ENCODE measurements at regions not wholly inside any gene's neighbourhood (a gene's known extent, or its start where the extent isn't known, plus 50 kb on each side); places are given as distances from the start of the nearest gene placed in this dataset.

DNA sequence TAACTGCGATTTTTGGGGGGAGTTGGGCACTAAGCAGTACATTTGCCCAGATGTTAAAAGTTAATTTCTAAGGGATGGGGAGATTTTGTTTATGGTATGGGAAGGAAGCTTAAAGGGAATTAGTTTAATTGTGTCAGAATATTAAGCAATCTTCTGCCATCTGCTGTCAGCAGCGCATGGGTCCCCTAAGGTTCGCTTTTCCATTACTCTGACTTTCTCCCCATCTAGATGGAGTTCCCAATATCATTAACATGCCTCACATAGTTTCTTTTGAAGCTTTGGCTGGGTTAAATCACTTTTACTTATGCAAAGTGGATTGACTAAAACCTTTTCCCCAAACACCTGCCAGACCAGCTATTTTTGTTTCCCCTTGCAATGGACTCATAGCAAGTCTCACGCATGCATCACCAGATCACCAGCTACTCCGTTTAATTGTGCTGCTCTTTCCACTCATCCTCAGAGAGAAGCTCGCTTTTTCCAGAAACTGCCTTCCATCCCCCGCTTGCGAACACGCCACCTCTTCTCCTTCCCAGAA is 172.7 kb downstream of the FAT3 start:
- H3K4me3 Mint-ChIP-seq = no peak overlapping the region
- H3K9me3 Mint-ChIP-seq = no peaks in the 10 kb centered on the region; the same call in 2 of the 3 replicates
- Histone ChIP-seq H3K9me2 (ENCODE audit: insufficient read depth) (no peaks in the 10 kb centered on the region), H3F3A (replicated peaks; ENCODE audit: low read depth) (no peaks in the 10 kb centered on the region), H3K4me3 (no peak overlapping the region), H3K4me1 (ENCODE audit: insufficient read depth) (peaks cover 34% of the 10 kb centered on the region), H2AFZ (no peak overlapping the region), H3K79me2 (replicated peaks; ENCODE audit: insufficient read depth) (peaks cover 70% of the 10 kb centered on the region), H4K20me1 (replicated peaks; ENCODE audit: insufficient read depth) (0 out of 2 replicates have a peak, but pooled peaks cover 3% of the 10 kb centered on the region), H3K27ac (ENCODE audit: low read depth) (peak overlapping the region; percentile 64), H3K4me2 (peak overlapping the region; percentile 26; the same call in 1 of the 2 replicates), H3K27me3 (ENCODE audit: insufficient read depth) (no peaks in the 10 kb centered on the region), H3K36me3 (ENCODE audit: insufficient read depth) (no peaks in the 10 kb centered on the region)
- TF ChIP-seq, protein P1, sequence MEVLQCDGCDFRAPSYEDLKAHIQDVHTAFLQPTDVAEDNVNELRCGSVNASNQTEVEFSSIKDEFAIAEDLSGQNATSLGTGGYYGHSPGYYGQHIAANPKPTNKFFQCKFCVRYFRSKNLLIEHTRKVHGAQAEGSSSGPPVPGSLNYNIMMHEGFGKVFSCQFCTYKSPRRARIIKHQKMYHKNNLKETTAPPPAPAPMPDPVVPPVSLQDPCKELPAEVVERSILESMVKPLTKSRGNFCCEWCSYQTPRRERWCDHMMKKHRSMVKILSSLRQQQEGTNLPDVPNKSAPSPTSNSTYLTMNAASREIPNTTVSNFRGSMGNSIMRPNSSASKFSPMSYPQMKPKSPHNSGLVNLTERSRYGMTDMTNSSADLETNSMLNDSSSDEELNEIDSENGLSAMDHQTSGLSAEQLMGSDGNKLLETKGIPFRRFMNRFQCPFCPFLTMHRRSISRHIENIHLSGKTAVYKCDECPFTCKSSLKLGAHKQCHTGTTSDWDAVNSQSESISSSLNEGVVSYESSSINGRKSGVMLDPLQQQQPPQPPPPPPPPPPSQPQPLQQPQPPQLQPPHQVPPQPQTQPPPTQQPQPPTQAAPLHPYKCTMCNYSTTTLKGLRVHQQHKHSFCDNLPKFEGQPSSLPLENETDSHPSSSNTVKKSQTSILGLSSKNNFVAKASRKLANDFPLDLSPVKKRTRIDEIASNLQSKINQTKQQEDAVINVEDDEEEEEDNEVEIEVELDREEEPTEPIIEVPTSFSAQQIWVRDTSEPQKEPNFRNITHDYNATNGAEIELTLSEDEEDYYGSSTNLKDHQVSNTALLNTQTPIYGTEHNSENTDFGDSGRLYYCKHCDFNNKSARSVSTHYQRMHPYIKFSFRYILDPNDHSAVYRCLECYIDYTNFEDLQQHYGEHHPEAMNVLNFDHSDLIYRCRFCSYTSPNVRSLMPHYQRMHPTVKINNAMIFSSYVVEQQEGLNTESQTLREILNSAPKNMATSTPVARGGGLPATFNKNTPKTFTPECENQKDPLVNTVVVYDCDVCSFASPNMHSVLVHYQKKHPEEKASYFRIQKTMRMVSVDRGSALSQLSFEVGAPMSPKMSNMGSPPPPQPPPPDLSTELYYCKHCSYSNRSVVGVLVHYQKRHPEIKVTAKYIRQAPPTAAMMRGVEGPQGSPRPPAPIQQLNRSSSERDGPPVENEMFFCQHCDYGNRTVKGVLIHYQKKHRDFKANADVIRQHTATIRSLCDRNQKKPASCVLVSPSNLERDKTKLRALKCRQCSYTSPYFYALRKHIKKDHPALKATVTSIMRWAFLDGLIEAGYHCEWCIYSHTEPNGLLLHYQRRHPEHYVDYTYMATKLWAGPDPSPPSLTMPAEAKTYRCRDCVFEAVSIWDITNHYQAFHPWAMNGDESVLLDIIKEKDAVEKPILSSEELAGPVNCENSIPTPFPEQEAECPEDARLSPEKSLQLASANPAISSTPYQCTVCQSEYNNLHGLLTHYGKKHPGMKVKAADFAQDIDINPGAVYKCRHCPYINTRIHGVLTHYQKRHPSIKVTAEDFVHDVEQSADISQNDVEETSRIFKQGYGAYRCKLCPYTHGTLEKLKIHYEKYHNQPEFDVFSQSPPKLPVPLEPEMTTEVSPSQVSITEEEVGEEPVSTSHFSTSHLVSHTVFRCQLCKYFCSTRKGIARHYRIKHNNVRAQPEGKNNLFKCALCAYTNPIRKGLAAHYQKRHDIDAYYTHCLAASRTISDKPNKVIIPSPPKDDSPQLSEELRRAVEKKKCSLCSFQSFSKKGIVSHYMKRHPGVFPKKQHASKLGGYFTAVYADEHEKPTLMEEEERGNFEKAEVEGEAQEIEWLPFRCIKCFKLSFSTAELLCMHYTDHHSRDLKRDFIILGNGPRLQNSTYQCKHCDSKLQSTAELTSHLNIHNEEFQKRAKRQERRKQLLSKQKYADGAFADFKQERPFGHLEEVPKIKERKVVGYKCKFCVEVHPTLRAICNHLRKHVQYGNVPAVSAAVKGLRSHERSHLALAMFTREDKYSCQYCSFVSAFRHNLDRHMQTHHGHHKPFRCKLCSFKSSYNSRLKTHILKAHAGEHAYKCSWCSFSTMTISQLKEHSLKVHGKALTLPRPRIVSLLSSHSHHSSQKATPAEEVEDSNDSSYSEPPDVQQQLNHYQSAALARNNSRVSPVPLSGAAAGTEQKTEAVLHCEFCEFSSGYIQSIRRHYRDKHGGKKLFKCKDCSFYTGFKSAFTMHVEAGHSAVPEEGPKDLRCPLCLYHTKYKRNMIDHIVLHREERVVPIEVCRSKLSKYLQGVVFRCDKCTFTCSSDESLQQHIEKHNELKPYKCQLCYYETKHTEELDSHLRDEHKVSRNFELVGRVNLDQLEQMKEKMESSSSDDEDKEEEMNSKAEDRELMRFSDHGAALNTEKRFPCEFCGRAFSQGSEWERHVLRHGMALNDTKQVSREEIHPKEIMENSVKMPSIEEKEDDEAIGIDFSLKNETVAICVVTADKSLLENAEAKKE (CRISPR knock-in tag; IDR thresholded peaks at IDR 0.05) = no peak
- TF ChIP-seq, protein P2, sequence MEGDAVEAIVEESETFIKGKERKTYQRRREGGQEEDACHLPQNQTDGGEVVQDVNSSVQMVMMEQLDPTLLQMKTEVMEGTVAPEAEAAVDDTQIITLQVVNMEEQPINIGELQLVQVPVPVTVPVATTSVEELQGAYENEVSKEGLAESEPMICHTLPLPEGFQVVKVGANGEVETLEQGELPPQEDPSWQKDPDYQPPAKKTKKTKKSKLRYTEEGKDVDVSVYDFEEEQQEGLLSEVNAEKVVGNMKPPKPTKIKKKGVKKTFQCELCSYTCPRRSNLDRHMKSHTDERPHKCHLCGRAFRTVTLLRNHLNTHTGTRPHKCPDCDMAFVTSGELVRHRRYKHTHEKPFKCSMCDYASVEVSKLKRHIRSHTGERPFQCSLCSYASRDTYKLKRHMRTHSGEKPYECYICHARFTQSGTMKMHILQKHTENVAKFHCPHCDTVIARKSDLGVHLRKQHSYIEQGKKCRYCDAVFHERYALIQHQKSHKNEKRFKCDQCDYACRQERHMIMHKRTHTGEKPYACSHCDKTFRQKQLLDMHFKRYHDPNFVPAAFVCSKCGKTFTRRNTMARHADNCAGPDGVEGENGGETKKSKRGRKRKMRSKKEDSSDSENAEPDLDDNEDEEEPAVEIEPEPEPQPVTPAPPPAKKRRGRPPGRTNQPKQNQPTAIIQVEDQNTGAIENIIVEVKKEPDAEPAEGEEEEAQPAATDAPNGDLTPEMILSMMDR (conservative IDR thresholded peaks at IDR 0.05; ENCODE audit: low read depth in 2 of 2) = peak in 1 of 2 experiments; percentile 41; a peak in 2 of 4 replicates
- H3K27me3 Mint-ChIP-seq (ENCODE audit: insufficient read depth, low read depth, poor library complexity) = peaks cover 11% of the 10 kb centered on the region
- H3K4me1 Mint-ChIP-seq = peaks cover 57% of the 10 kb centered on the region
- peak; percentile 67 for DNase-seq (ENCODE audit: low spot score)
- H3K36me3 Mint-ChIP-seq (ENCODE audit: low read depth) = peaks cover 20% of the 10 kb centered on the region
- peak; percentile 17; the same call in 2 of the 3 replicates for ATAC-seq
- peak overlapping the region; percentile 1; the same call in 1 of the 2 replicates for H3K27ac Mint-ChIP-seq

DNA sequence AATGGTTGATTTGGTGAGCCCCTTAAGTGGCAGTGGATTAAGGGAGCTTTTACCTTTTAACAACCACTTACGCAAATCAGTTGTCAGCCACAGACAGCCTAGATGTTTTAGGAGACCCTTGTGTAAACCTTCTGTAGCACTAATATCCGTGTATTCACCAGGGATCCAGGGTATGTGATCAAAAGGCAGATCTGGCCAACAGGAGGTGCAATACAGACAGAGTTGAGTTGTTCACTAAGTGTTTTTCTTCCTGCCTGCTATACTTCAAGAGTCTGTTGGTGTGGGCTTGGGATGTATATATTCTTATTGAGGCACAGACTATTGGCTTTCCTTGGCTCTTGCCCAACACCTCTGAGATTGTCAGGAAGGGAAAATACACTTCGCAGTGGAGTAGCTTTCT is 175.1 kb downstream of the FAT3 start:
- Mint-ChIP-seq H3K4me3 (no peak overlapping the region), H3K27ac (no peak overlapping the region), H3K36me3 (ENCODE audit: low read depth) (peaks cover 44% of the 10 kb centered on the region), H3K27me3 (ENCODE audit: insufficient read depth, low read depth, poor library complexity) (peaks cover 12% of the 10 kb centered on the region), H3K9me3 (peaks cover 10% of the 10 kb centered on the region), H3K4me1 (peaks cover 42% of the 10 kb centered on the region)
- Histone ChIP-seq H3K4me1 (ENCODE audit: insufficient read depth) (peaks cover 31% of the 10 kb centered on the region), H4K20me1 (replicated peaks; ENCODE audit: insufficient read depth) (0 out of 2 replicates have a peak, but pooled peaks cover 2% of the 10 kb centered on the region), H3K4me3 (no peak overlapping the region), H3K36me3 (ENCODE audit: insufficient read depth) (no peaks in the 10 kb centered on the region; the same call in 1 of the 2 replicates), H3K9me2 (ENCODE audit: insufficient read depth) (no peaks in the 10 kb centered on the region), H3K27me3 (ENCODE audit: insufficient read depth) (no peaks in the 10 kb centered on the region), H3K79me2 (replicated peaks; ENCODE audit: insufficient read depth) (peaks cover 69% of the 10 kb centered on the region), H3K4me2 (no peak overlapping the region), H3F3A (replicated peaks; ENCODE audit: low read depth) (no peaks in the 10 kb centered on the region), H2AFZ (no peak overlapping the region), H3K27ac (ENCODE audit: low read depth) (no peak overlapping the region)
- peak; percentile 23; the same call in 2 of the 3 replicates for ATAC-seq
- DNase-seq (ENCODE audit: low spot score) = peak; percentile 49
- TF ChIP-seq, protein P2 (conservative IDR thresholded peaks at IDR 0.05; ENCODE audit: low read depth in 2 of 2) = peak; percentile 52 to 76
- TF ChIP-seq EZH2phosphoT487 (IDR thresholded peaks at IDR 0.05; ENCODE audit: unreplicated experiment) = no peak

Measured in GM23338 (cell line).